Pancreas (tissue), 10 donors: ENCODE measurements at regions not wholly inside any gene's neighbourhood (a gene's known extent, or its start where the extent isn't known, plus 50 kb on each side); places are given as distances from the start of the nearest gene placed in this dataset.

Experiments used
- ATAC-seq, 4 donors: fragments of 200-7000 bp; cut with Tn5 transposase; one replicate each; pipeline versions ENCODE4 v1.8.0 to v1.9.1; 2020; ENCODE audit warnings: mild to moderate bottlenecking in 4 of 4, moderate library complexity in 4 of 4
- DNase-seq, 6 donors: peaks; one replicate each; pipeline ENCODE4 v3.0.0-alpha.2; 2020
- FAIRE-seq: peaks from 2 replicates; lab custom pipeline; 2012; peaks lifted over from hg19 to GRCh38; lab: Jason Lieb, UNC
- H3K27ac ChIP-seq, 4 donors: fragments of 200-600 bp; sonication (generic); 1 replicate in 3 of 4; 2 replicates in 1 of 4; pipeline versions ENCODE4 v1.5.0 to v1.8.0; 2020
- H3K27me3 ChIP-seq, 4 donors: fragments of 200-600 bp; one replicate each; pipeline ENCODE4 v1.8.0; 2021
- H3K36me3 ChIP-seq, 3 donors: fragments of 200-600 bp; sonication (generic) in 1 of 3; one replicate each; pipeline versions ENCODE4 v1.5.0 to v1.8.0; 2020 to 2021
- H3K4me1 ChIP-seq, 3 donors: fragments of 200-600 bp; one replicate each; pipeline ENCODE4 v1.8.0; 2021
- H3K4me3 ChIP-seq, 4 donors: fragments of 200-600 bp; sonication (generic) in 2 of 4; one replicate each; pipeline versions ENCODE4 v1.5.0 to v1.8.0; 2020 to 2021
- H3K9me3 ChIP-seq, 4 donors: fragments of 200-600 bp; one replicate each; pipeline ENCODE4 v1.8.0; 2021
- WGBS, 2 donors: extraction: QIAGEN DNeasy Blood & Tissue Kit; methylation state at CpG; one replicate each; pipeline ENCODE4 v1.1.7; 2013; 5-methylcytosine and 5-hydroxymethylcytosine counted together
- intact Hi-C, 3 donors: fragments of 100-400 bp; cut with DNase I; formaldehyde crosslinking; loops; one replicate each; pipeline versions ENCODE4 v1.11.1 to v1.14.2; 2022
- TF ChIP-seq, protein P1 (sequence below), 4 donors: fragments of 200-600 bp; sonication (generic) in 3 of 4; IDR thresholded peaks; one replicate each; pipeline versions ENCODE4 v1.5.0 to v1.8.0; 2021; ENCODE audit warnings: antibody characterized with exemption in 4 of 4
- donor health status: healthy with polysubstance abuse.
- donor health status: DM: no; HTN: no; CAD: no; lungs with moderate emphysema.
- donor health status: DM: no; HTN: no; CAD: no.
- donor health status: control.
- donor health status: control.
- donor health status: Bipolar disorder and iron deficiency.
- donor health status: DM: yes; HTN: yes; CAD: no.
- donor health status: DM: no; HTN: no; CAD: no.
- donor health status: DM: no; HTN: no; CAD: no.
- donor health status: DM: yes; HTN: yes; CAD: no.

DNA sequence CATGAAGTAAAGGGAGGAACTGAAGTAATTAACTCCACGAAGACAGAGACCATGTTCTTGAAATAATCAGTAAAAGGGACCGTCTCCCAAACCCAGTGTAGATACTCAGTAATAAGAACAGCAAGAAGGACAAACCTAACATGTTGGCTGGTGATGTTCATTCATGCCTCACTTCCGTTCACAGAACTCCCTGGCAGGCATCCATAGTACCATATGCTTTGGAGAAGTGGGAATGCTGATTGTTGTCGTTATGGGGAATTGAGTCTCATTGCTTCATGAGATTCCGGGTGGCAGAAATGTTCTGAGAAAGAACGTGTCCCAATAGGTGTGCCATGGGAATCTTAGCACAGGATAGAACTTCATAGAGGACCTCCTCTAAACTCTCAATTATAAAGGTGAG is 452.3 kb downstream of the ZSWIM6 start:
- no peak for DNase-seq
- intact Hi-C loops, result no loop called here
- H3K9me3 ChIP-seq, result no peaks in the 10 kb centered on the region
- no peaks in the 10 kb centered on the region for H3K27me3 ChIP-seq
- no peaks in the 10 kb centered on the region for H3K36me3 ChIP-seq
- FAIRE-seq, result no peak
- no peaks in the 10 kb centered on the region for H3K4me1 ChIP-seq
- TF ChIP-seq, protein P1, sequence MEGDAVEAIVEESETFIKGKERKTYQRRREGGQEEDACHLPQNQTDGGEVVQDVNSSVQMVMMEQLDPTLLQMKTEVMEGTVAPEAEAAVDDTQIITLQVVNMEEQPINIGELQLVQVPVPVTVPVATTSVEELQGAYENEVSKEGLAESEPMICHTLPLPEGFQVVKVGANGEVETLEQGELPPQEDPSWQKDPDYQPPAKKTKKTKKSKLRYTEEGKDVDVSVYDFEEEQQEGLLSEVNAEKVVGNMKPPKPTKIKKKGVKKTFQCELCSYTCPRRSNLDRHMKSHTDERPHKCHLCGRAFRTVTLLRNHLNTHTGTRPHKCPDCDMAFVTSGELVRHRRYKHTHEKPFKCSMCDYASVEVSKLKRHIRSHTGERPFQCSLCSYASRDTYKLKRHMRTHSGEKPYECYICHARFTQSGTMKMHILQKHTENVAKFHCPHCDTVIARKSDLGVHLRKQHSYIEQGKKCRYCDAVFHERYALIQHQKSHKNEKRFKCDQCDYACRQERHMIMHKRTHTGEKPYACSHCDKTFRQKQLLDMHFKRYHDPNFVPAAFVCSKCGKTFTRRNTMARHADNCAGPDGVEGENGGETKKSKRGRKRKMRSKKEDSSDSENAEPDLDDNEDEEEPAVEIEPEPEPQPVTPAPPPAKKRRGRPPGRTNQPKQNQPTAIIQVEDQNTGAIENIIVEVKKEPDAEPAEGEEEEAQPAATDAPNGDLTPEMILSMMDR (IDR thresholded peaks at IDR 0.05), result no peak
- no peak for ATAC-seq
- WGBS, 2 donors, result 77 to 83% methylated on average over 6 of the region's 6 CpGs
- no peak overlapping the region for H3K4me3 ChIP-seq
- H3K27ac ChIP-seq, result no peak overlapping the region

DNA sequence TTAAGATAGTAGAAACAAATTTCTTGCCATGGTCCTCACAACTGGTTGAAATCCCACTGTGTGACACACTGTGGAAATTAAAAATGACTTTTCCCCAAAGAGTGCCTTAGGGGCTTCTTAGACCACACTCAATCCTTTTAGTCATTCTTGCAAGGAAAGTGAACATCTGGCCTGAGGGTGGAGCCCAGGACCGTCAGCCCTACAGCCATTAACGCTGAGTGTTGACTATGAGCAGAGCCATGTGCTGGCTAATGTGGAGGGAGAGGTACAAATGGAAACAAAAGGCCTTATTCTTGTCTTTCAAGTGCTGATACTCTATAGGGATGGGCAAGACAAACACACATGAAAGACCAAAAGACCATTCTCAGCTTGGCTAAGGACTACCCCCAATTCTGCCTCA is 456.5 kb downstream of the ZSWIM6 start:
- Histone ChIP-seq H3K27me3 (no peaks in the 10 kb centered on the region), H3K27ac (no peak overlapping the region), H3K4me3 (no peak overlapping the region), H3K4me1 (peaks cover 0 to 3% (median 0%) of the 10 kb centered on the region in 3 donors), H3K9me3 (no peaks in the 10 kb centered on the region), H3K36me3 (no peaks in the 10 kb centered on the region)
- DNase-seq (no peak), FAIRE-seq (no peak), ATAC-seq (no peak)
- 59 to 68% methylated on average over 2 of the region's 2 CpGs for WGBS, 2 donors
- intact Hi-C loops, result no loop called here
- TF ChIP-seq, protein P1 (IDR thresholded peaks at IDR 0.05), result no peak

DNA sequence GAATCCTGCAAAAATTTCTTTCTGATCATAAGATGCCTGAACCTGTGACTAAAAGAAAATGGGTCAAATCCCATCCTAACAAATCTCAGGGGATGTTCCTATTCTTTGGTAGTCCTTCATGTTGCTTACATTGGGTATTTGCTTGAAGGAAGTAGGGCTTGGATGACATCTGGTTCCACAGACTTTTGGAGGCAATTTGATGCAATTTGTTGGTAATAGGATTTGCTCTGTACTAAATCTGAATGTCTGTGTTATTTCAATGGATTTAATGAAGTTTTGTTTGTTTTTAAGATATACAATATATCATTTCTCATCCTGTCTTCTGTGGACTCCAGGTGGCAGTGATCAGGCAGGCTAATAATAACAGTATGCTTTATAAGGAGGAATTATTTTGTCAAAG is 457.9 kb downstream of the ZSWIM6 start:
- Histone ChIP-seq H3K9me3 (no peaks in the 10 kb centered on the region), H3K36me3 (no peaks in the 10 kb centered on the region), H3K27ac (no peak overlapping the region), H3K27me3 (no peaks in the 10 kb centered on the region), H3K4me3 (no peak overlapping the region), H3K4me1 (peaks cover 0 to 3% (median 0%) of the 10 kb centered on the region in 3 donors)
- DNase-seq, result no peak
- no peak for ATAC-seq
- TF ChIP-seq, protein P1 (IDR thresholded peaks at IDR 0.05), result no peak
- no peak for FAIRE-seq
- intact Hi-C loops, result no loop called here

DNA sequence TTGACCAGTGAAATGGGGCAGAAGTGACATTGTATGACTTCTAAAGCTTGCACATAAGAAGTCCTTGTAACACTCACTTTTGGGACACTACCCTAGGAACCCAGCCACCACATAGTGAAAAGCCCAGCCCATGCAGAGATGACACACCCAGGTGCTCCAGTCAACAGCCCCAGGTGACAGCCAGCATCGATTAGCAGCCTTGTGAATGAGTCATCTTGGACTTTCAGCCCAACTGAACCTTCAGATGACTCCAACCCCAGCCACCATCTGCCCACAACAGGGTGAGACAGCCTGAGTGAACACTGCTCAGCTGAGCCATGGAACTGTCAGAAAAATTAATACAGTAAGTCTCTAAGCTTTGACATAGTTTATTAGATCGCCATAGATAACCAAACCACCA is 458.6 kb downstream of the ZSWIM6 start:
- Histone ChIP-seq H3K9me3 (no peaks in the 10 kb centered on the region), H3K4me3 (no peak overlapping the region), H3K27ac (no peak overlapping the region), H3K4me1 (peaks cover 0 to 3% (median 0%) of the 10 kb centered on the region in 3 donors), H3K36me3 (no peaks in the 10 kb centered on the region), H3K27me3 (no peaks in the 10 kb centered on the region)
- DNase-seq, result peak in 4 of 6 donors; percentile 33 to 57 (median 39)
- FAIRE-seq, result no peak
- peak; percentile 80 to 94 (median 86) for ATAC-seq
- TF ChIP-seq, protein P1 (IDR thresholded peaks at IDR 0.05), result no peak
- 50 to 55% methylated on average over 2 of the region's 2 CpGs for WGBS, 2 donors
- intact Hi-C loops, result no loop called here

DNA sequence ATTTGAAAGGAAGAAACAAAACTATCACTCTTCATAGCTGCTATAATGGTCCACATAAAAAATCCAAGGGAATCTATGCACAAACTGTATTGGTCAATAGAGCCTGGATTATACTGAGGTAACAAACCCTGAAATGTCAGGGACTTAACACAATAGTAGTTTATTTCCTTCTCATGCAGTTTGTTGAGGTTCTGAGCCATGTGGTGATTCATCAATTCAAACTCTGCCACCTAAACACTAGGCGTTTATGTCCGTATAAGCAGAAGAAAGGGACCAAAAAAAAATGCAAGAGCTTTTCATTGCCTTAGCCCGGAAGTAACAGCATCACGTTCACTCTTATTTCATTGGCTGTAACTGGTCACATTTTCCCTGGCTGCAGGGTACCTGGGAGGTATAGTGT is 464.7 kb downstream of the ZSWIM6 start:
- ATAC-seq (no peak), FAIRE-seq (no peak), DNase-seq (no peak)
- 81 to 86% methylated on average over 4 of the region's 4 CpGs for WGBS, 2 donors
- Histone ChIP-seq H3K27ac (no peak overlapping the region), H3K4me3 (no peak overlapping the region), H3K36me3 (no peaks in the 10 kb centered on the region), H3K9me3 (no peaks in the 10 kb centered on the region), H3K4me1 (no peaks in the 10 kb centered on the region), H3K27me3 (no peaks in the 10 kb centered on the region)
- TF ChIP-seq, protein P1 (IDR thresholded peaks at IDR 0.05), result no peak
- intact Hi-C loops, result no loop called here
